Activated CD4-positive, alpha-beta memory T cell treated with anti-CD3 and anti-CD28 coated beads for 36 hours (primary cell): ENCODE measurements at regions not wholly inside any gene's neighbourhood (a gene's known extent, or its start where the extent isn't known, plus 50 kb on each side); places are given as distances from the start of the nearest gene placed in this dataset.
"Not testable (repeated sequence)": the region's sequence is repeated elsewhere in the genome, so short reads cannot be mapped to it uniquely, and the experiment has no call there.

Source experiments
- CTCF ChIA-PET: fragments of 350-600 bp; sonication (Branson Sonifier 250); formaldehyde crosslinking; loops from one replicate; lab custom pipeline; 2021; ENCODE audit warnings: antibody characterized with exemption, inconsistent platforms; lab: Charles Lee
- POLR2A ChIA-PET: fragments of 350-600 bp; sonication (Branson Sonifier 250); formaldehyde crosslinking; loops from one replicate; lab custom pipeline; 2021; ENCODE audit warnings: antibody characterized with exemption; lab: Charles Lee
- DNase-seq: peaks from one replicate; pipeline ENCODE4 v3.0.0-alpha.2; 2020
- H3K27ac Mint-ChIP-seq: one replicate; pipeline ENCODE4 v1.8.0; 2021; ENCODE audit warnings: mixed read lengths
- H3K27me3 Mint-ChIP-seq: one replicate; pipeline ENCODE4 v1.8.0; 2021; ENCODE audit warnings: mixed read lengths
- H3K36me3 Mint-ChIP-seq: one replicate; pipeline ENCODE4 v1.8.0; 2021; ENCODE audit warnings: mixed read lengths
- H3K4me1 Mint-ChIP-seq: one replicate; pipeline ENCODE4 v1.8.0; 2021; ENCODE audit warnings: low read depth, mixed read lengths
- H3K4me3 Mint-ChIP-seq: one replicate; pipeline ENCODE4 v1.8.0; 2021; ENCODE audit warnings: mild to moderate bottlenecking, mixed read lengths
- H3K9me3 Mint-ChIP-seq: one replicate; pipeline ENCODE4 v1.8.0; 2021; ENCODE audit warnings: mixed read lengths
- intact Hi-C: fragments of 100-400 bp; cut with micrococcal nuclease; formaldehyde crosslinking; loops from one replicate; pipeline ENCODE4 v1.15.1; 2023

GRCh38 chr3:29171043-29171990, 109.6 kb upstream of the RBMS3 start:
- DNase-seq: no peak
- CTCF ChIA-PET: no interaction called here
- POLR2A ChIA-PET: no interaction called here

GRCh38 chr3:29176501-29176900, 104.4 kb upstream of the RBMS3 start:
- Mint-ChIP-seq H3K27ac (no peak overlapping the region), H3K27me3 (no peaks in the 10 kb centered on the region), H3K36me3 (no peaks in the 10 kb centered on the region), H3K4me1 (peaks cover 7% of the 10 kb centered on the region), H3K4me3 (no peak overlapping the region), H3K9me3 (peaks cover 2% of the 10 kb centered on the region)
- CTCF ChIA-PET: no interaction called here
- intact Hi-C loops: no loop called here
- POLR2A ChIA-PET: no interaction called here
- DNase-seq: no peak

More at GRCh38 chr3:29171043-29171990, 109.6 kb upstream of the RBMS3 start:
- Mint-ChIP-seq H3K36me3 (no peaks in the 10 kb centered on the region), H3K27me3 (no peaks in the 10 kb centered on the region), H3K27ac (peak overlapping the region; percentile 14), H3K4me1 (peaks cover 9% of the 10 kb centered on the region), H3K9me3 (peaks cover 2% of the 10 kb centered on the region), H3K4me3 (no peak overlapping the region)
- intact Hi-C loops: no loop called here

- intact Hi-C loops: no loop called here
- no peak overlapping the region for H3K4me3 Mint-ChIP-seq
- CTCF ChIA-PET: no interaction called here
- no peak overlapping the region for H3K27ac Mint-ChIP-seq
- no peaks in the 10 kb centered on the region for H3K36me3 Mint-ChIP-seq
- H3K9me3 Mint-ChIP-seq: no peaks in the 10 kb centered on the region
- H3K27me3 Mint-ChIP-seq: no peaks in the 10 kb centered on the region
- peaks cover 5% of the 10 kb centered on the region for H3K4me1 Mint-ChIP-seq
- DNase-seq: no peak
- POLR2A ChIA-PET: no interaction called here
These were observed 101.8 kb upstream of the RBMS3 start for GRCh38 chr3:29178809-29179793.

- intact Hi-C loops: loop anchor here (10.0 kb wide), 1 partner anchor 246 kb away; no protein-coding TSS in a partner anchor
- no peak for DNase-seq
- H3K4me1 Mint-ChIP-seq: peaks cover 10% of the 10 kb centered on the region
- no peak overlapping the region for H3K27ac Mint-ChIP-seq
- CTCF ChIA-PET: no interaction called here
- H3K4me3 Mint-ChIP-seq: no peak overlapping the region
- H3K36me3 Mint-ChIP-seq: no peaks in the 10 kb centered on the region
- POLR2A ChIA-PET: no interaction called here
- H3K27me3 Mint-ChIP-seq: no peaks in the 10 kb centered on the region
- H3K9me3 Mint-ChIP-seq: no peaks in the 10 kb centered on the region
These were observed 99.6 kb upstream of the RBMS3 start for GRCh38 chr3:29181149-29181780.

GRCh38 chr3:29181872-29182271, 99.0 kb upstream of the RBMS3 start:
- Mint-ChIP-seq H3K27me3 (no peaks in the 10 kb centered on the region), H3K36me3 (no peaks in the 10 kb centered on the region), H3K4me3 (no peak overlapping the region), H3K4me1 (peaks cover 11% of the 10 kb centered on the region), H3K9me3 (peaks cover 2% of the 10 kb centered on the region), H3K27ac (no peak overlapping the region)
- no peak for DNase-seq
- intact Hi-C loops: loop anchor here (10.0 kb wide), 1 partner anchor 247 kb away; no protein-coding TSS in a partner anchor
- ChIA-PET CTCF (no interaction called here), POLR2A (no interaction called here)

- H3K27me3 Mint-ChIP-seq, H3K9me3 Mint-ChIP-seq, DNase-seq, H3K36me3 Mint-ChIP-seq, H3K27ac Mint-ChIP-seq, CTCF ChIA-PET, POLR2A ChIA-PET, H3K4me3 Mint-ChIP-seq: not testable (repeated sequence)
- H3K4me1 Mint-ChIP-seq: peaks cover 13% of the 10 kb centered on the region
- intact Hi-C loops: loop anchor here (1.0 to 10.0 kb wide), 2 partner anchors 100 to 248 kb away; no protein-coding TSS in a partner anchor
These were observed 98.0 kb upstream of the RBMS3 start for GRCh38 chr3:29182828-29183227.

- intact Hi-C loops: loop anchor here (1.0 to 10.0 kb wide), 2 partner anchors 100 to 249 kb away; no protein-coding TSS in a partner anchor
- ChIA-PET POLR2A (no interaction called here), CTCF (no interaction called here)
- H3K4me1 Mint-ChIP-seq: peaks cover 13% of the 10 kb centered on the region
- H3K27me3 Mint-ChIP-seq: no peaks in the 10 kb centered on the region
- H3K4me3 Mint-ChIP-seq: no peak overlapping the region
- H3K27ac Mint-ChIP-seq: peak overlapping the region; percentile 59
- peaks cover 4% of the 10 kb centered on the region for H3K9me3 Mint-ChIP-seq
- H3K36me3 Mint-ChIP-seq: no peaks in the 10 kb centered on the region
- DNase-seq: peak; percentile 30
These were observed 97.4 kb upstream of the RBMS3 start for GRCh38 chr3:29183346-29184087.

GRCh38 chr3:29185706-29186105, 95.2 kb upstream of the RBMS3 start:
- POLR2A ChIA-PET: interaction anchor here (1.1 kb wide), 1 partner anchor 96 kb away, joined by 3 read pairs; the partner anchor contains the start of gene RBMS3
- peaks cover 9% of the 10 kb centered on the region for H3K9me3 Mint-ChIP-seq
- H3K27ac Mint-ChIP-seq: no peak overlapping the region
- H3K4me3 Mint-ChIP-seq: no peak overlapping the region
- no peaks in the 10 kb centered on the region for H3K36me3 Mint-ChIP-seq
- CTCF ChIA-PET: no interaction called here
- H3K4me1 Mint-ChIP-seq: peaks cover 13% of the 10 kb centered on the region
- H3K27me3 Mint-ChIP-seq: no peaks in the 10 kb centered on the region
- intact Hi-C loops: loop anchor here (10.0 kb wide), 1 partner anchor 251 kb away; no protein-coding TSS in a partner anchor
- DNase-seq: no peak

GRCh38 chr3:29186131-29186599, 94.7 kb upstream of the RBMS3 start:
- Mint-ChIP-seq H3K4me1 (peaks cover 13% of the 10 kb centered on the region), H3K36me3 (no peaks in the 10 kb centered on the region), H3K9me3 (peaks cover 9% of the 10 kb centered on the region), H3K4me3 (no peak overlapping the region), H3K27me3 (no peaks in the 10 kb centered on the region), H3K27ac (no peak overlapping the region)
- intact Hi-C loops: loop anchor here (10.0 kb wide), 1 partner anchor 251 kb away; no protein-coding TSS in a partner anchor
- ChIA-PET CTCF (no interaction called here), POLR2A (interaction anchor here (1.1 kb wide), 1 partner anchor 95 kb away, joined by 3 read pairs; the partner anchor contains the start of gene RBMS3)
- no peak for DNase-seq

- ChIA-PET CTCF (no interaction called here), POLR2A (no interaction called here)
- intact Hi-C loops: loop anchor here (10.0 kb wide), 1 partner anchor 252 kb away; no protein-coding TSS in a partner anchor
- DNase-seq: no peak
- Mint-ChIP-seq H3K27me3 (no peaks in the 10 kb centered on the region), H3K4me1 (peaks cover 13% of the 10 kb centered on the region), H3K36me3 (no peaks in the 10 kb centered on the region), H3K27ac (no peak overlapping the region), H3K4me3 (no peak overlapping the region), H3K9me3 (peaks cover 9% of the 10 kb centered on the region)
These were observed 93.7 kb upstream of the RBMS3 start for GRCh38 chr3:29186982-29187725.
